ENCODE measurements at regions not wholly inside any gene's neighbourhood (a gene's known extent, or its start where the extent isn't known, plus 50 kb on each side); places are given as distances from the start of the nearest gene placed in this dataset.
"Not testable (repeated sequence)": the region's sequence is repeated elsewhere in the genome, so short reads cannot be mapped to it uniquely, and the experiment has no call there.

- Mint-ChIP-seq H3K4me1 (ENCODE audit: unreplicated experiment) (no peaks in the 10 kb centered on the region), H3K9me3 (no peaks in the 10 kb centered on the region), H3K27me3 (no peaks in the 10 kb centered on the region), H3K36me3 (no peaks in the 10 kb centered on the region), H3K4me3 (no peak overlapping the region), H3K27ac (no peak overlapping the region)
- no peak for DNase-seq (ENCODE audit: extremely low spot score, unreplicated experiment)
- TF ChIP-seq CTCF (conservative IDR thresholded peaks at IDR 0.05) = no peak
Measured at GRCh38 chr3:144953959-144954358, 982.3 kb downstream of the DIPK2A start.

GRCh38 chr3:144957398-144958101 lies 985.9 kb downstream of the DIPK2A start:
- no peaks in the 10 kb centered on the region for H3K27me3 Mint-ChIP-seq
- no peaks in the 10 kb centered on the region for H3K4me1 Mint-ChIP-seq (ENCODE audit: unreplicated experiment)
- no peaks in the 10 kb centered on the region for H3K36me3 Mint-ChIP-seq
- no peak for DNase-seq (ENCODE audit: extremely low spot score, unreplicated experiment)
- H3K9me3 Mint-ChIP-seq = no peaks in the 10 kb centered on the region
- H3K4me3 Mint-ChIP-seq = no peak overlapping the region
- no peak for TF ChIP-seq CTCF (conservative IDR thresholded peaks at IDR 0.05)
- H3K27ac Mint-ChIP-seq = no peak overlapping the region

GRCh38 chr3:144963810-144964209 lies 992.2 kb downstream of the DIPK2A start:
- Mint-ChIP-seq H3K27me3 (no peaks in the 10 kb centered on the region), H3K9me3 (no peaks in the 10 kb centered on the region), H3K4me1 (ENCODE audit: unreplicated experiment) (no peaks in the 10 kb centered on the region), H3K4me3 (no peak overlapping the region), H3K36me3 (no peaks in the 10 kb centered on the region), H3K27ac (no peak overlapping the region)
- no peak for TF ChIP-seq CTCF (conservative IDR thresholded peaks at IDR 0.05)
- no peak for DNase-seq (ENCODE audit: extremely low spot score, unreplicated experiment)

GRCh38 chr3:144966560-144966959 lies 994.9 kb downstream of the DIPK2A start:
- TF ChIP-seq CTCF (conservative IDR thresholded peaks at IDR 0.05) = no peak
- DNase-seq (ENCODE audit: extremely low spot score, unreplicated experiment) = no peak
- Mint-ChIP-seq H3K4me1 (ENCODE audit: unreplicated experiment) (no peaks in the 10 kb centered on the region), H3K27ac (no peak overlapping the region), H3K9me3 (no peaks in the 10 kb centered on the region), H3K27me3 (no peaks in the 10 kb centered on the region), H3K4me3 (no peak overlapping the region), H3K36me3 (no peaks in the 10 kb centered on the region)

- TF ChIP-seq CTCF (conservative IDR thresholded peaks at IDR 0.05) = no peak
- Mint-ChIP-seq H3K27ac (no peak overlapping the region), H3K9me3 (no peaks in the 10 kb centered on the region), H3K4me3 (no peak overlapping the region), H3K27me3 (no peaks in the 10 kb centered on the region), H3K4me1 (ENCODE audit: unreplicated experiment) (no peaks in the 10 kb centered on the region), H3K36me3 (no peaks in the 10 kb centered on the region)
- DNase-seq (ENCODE audit: extremely low spot score, unreplicated experiment) = no peak
Measured at GRCh38 chr3:144968750-144969350, 997.2 kb downstream of the DIPK2A start.

GRCh38 chr3:144984481-144984880 lies 1012.9 kb downstream of the DIPK2A start:
- not testable (repeated sequence) for H3K27me3 Mint-ChIP-seq; H3K36me3 Mint-ChIP-seq; H3K9me3 Mint-ChIP-seq; H3K4me1 Mint-ChIP-seq (ENCODE audit: unreplicated experiment); H3K27ac Mint-ChIP-seq; H3K4me3 Mint-ChIP-seq; DNase-seq (ENCODE audit: extremely low spot score, unreplicated experiment)
